Mucosa of rectum (tissue), 2 donors: ENCODE measurements at regions not wholly inside any gene's neighbourhood (a gene's known extent, or its start where the extent isn't known, plus 50 kb on each side); places are given as distances from the start of the nearest gene placed in this dataset.

Source experiments
- H3K27ac ChIP-seq, 2 donors: one replicate each; pipeline ENCODE4 v1.7.0; 2013; ENCODE audit warnings: inconsistent platforms in 2 of 2, low read depth in 2 of 2, low read length in 2 of 2
- H3K27me3 ChIP-seq, 2 donors: one replicate each; pipeline ENCODE4 v1.7.0; 2013; ENCODE audit warnings: low read length in 2 of 2; ENCODE audit not compliant: control insufficient read depth in 2 of 2, insufficient read depth in 2 of 2
- H3K36me3 ChIP-seq, 2 donors: one replicate each; pipeline ENCODE4 v1.7.0; 2013; ENCODE audit warnings: low read length in 2 of 2; ENCODE audit not compliant: control insufficient read depth in 2 of 2, insufficient read depth in 2 of 2
- H3K4me1 ChIP-seq, 2 donors: one replicate each; pipeline ENCODE4 v1.7.0; 2013; ENCODE audit warnings: low read length in 2 of 2, mild to moderate bottlenecking in 1 of 2; ENCODE audit not compliant: control insufficient read depth in 2 of 2, insufficient read depth in 2 of 2
- H3K4me3 ChIP-seq, 2 donors: one replicate each; pipeline ENCODE4 v1.7.0; 2013; ENCODE audit warnings: low read length in 2 of 2
- H3K9ac ChIP-seq, 2 donors: one replicate each; pipeline ENCODE4 v1.7.0; 2013; ENCODE audit warnings: low read length in 2 of 2, low read depth in 1 of 2, mild to moderate bottlenecking in 1 of 2
- H3K9me3 ChIP-seq, 2 donors: one replicate each; pipeline ENCODE4 v1.7.0; 2013; ENCODE audit warnings: low read length in 2 of 2; ENCODE audit not compliant: control insufficient read depth in 2 of 2
- donor health status: healthy.
- donor health status: Normal muscosa, but diverticular disease.

- Histone ChIP-seq H3K4me3 (no peak overlapping the region), H3K36me3 (no peaks in the 10 kb centered on the region), H3K9ac (no peak overlapping the region), H3K9me3 (no peaks in the 10 kb centered on the region), H3K27ac (no peak overlapping the region), H3K27me3 (no peaks in the 10 kb centered on the region), H3K4me1 (no peaks in the 10 kb centered on the region)
Observed at GRCh38 chr3:34296796-34297195, 498.4 kb downstream of the PDCD6IP start.

- Histone ChIP-seq H3K4me3 (no peak overlapping the region), H3K9ac (no peak overlapping the region), H3K4me1 (no peaks in the 10 kb centered on the region), H3K27me3 (no peaks in the 10 kb centered on the region), H3K27ac (no peak overlapping the region), H3K9me3 (no peaks in the 10 kb centered on the region), H3K36me3 (no peaks in the 10 kb centered on the region)
Observed at GRCh38 chr3:34298653-34299052, 500.2 kb downstream of the PDCD6IP start.

- Histone ChIP-seq H3K36me3 (no peaks in the 10 kb centered on the region), H3K27ac (no peak overlapping the region), H3K4me1 (no peaks in the 10 kb centered on the region), H3K27me3 (no peaks in the 10 kb centered on the region), H3K4me3 (no peak overlapping the region), H3K9ac (no peak overlapping the region), H3K9me3 (no peaks in the 10 kb centered on the region)
Observed at GRCh38 chr3:34300621-34301020, 502.2 kb downstream of the PDCD6IP start.

GRCh38 chr3:34301313-34301712 is 502.9 kb downstream of the PDCD6IP start:
- H3K9me3 ChIP-seq: no peaks in the 10 kb centered on the region
- no peak overlapping the region for H3K9ac ChIP-seq
- H3K4me3 ChIP-seq: no peak overlapping the region
- H3K36me3 ChIP-seq: no peaks in the 10 kb centered on the region
- H3K27ac ChIP-seq: no peak overlapping the region
- no peaks in the 10 kb centered on the region for H3K27me3 ChIP-seq
- H3K4me1 ChIP-seq: no peaks in the 10 kb centered on the region

- Histone ChIP-seq H3K36me3 (no peaks in the 10 kb centered on the region), H3K27me3 (no peaks in the 10 kb centered on the region), H3K4me3 (no peak overlapping the region), H3K27ac (no peak overlapping the region), H3K9ac (no peak overlapping the region), H3K4me1 (no peaks in the 10 kb centered on the region), H3K9me3 (no peaks in the 10 kb centered on the region)
Observed at GRCh38 chr3:34305266-34305665, 506.8 kb downstream of the PDCD6IP start.

GRCh38 chr3:34312684-34313083 is 514.3 kb downstream of the PDCD6IP start:
- H3K27ac ChIP-seq: no peak overlapping the region
- H3K4me3 ChIP-seq: no peak overlapping the region
- no peaks in the 10 kb centered on the region for H3K27me3 ChIP-seq
- no peaks in the 10 kb centered on the region for H3K36me3 ChIP-seq
- H3K4me1 ChIP-seq: no peaks in the 10 kb centered on the region
- H3K9ac ChIP-seq: no peak overlapping the region
- H3K9me3 ChIP-seq: no peaks in the 10 kb centered on the region

GRCh38 chr3:34319881-34320280 is 521.5 kb downstream of the PDCD6IP start:
- no peaks in the 10 kb centered on the region for H3K27me3 ChIP-seq
- H3K27ac ChIP-seq: no peak overlapping the region
- H3K4me3 ChIP-seq: no peak overlapping the region
- H3K36me3 ChIP-seq: no peaks in the 10 kb centered on the region
- no peak overlapping the region for H3K9ac ChIP-seq
- H3K4me1 ChIP-seq: no peaks in the 10 kb centered on the region
- H3K9me3 ChIP-seq: no peaks in the 10 kb centered on the region

GRCh38 chr3:34323517-34323916 is 525.1 kb downstream of the PDCD6IP start:
- H3K27me3 ChIP-seq: no peaks in the 10 kb centered on the region
- no peaks in the 10 kb centered on the region for H3K4me1 ChIP-seq
- no peak overlapping the region for H3K27ac ChIP-seq
- no peaks in the 10 kb centered on the region for H3K36me3 ChIP-seq
- no peak overlapping the region for H3K9ac ChIP-seq
- H3K9me3 ChIP-seq: no peaks in the 10 kb centered on the region
- H3K4me3 ChIP-seq: no peak overlapping the region

GRCh38 chr3:34346656-34347055 is 548.2 kb downstream of the PDCD6IP start:
- Histone ChIP-seq H3K36me3 (no peaks in the 10 kb centered on the region), H3K27ac (no peak overlapping the region), H3K9me3 (no peaks in the 10 kb centered on the region), H3K4me3 (no peak overlapping the region), H3K4me1 (no peaks in the 10 kb centered on the region), H3K9ac (no peak overlapping the region), H3K27me3 (no peaks in the 10 kb centered on the region)

GRCh38 chr3:34351882-34352777 is 553.7 kb downstream of the PDCD6IP start:
- Histone ChIP-seq H3K4me1 (no peaks in the 10 kb centered on the region), H3K4me3 (no peak overlapping the region), H3K36me3 (no peaks in the 10 kb centered on the region), H3K27me3 (no peaks in the 10 kb centered on the region), H3K9me3 (no peaks in the 10 kb centered on the region), H3K9ac (no peak overlapping the region), H3K27ac (no peak overlapping the region)
